IMR-90 (cell line): ENCODE measurements at regions not wholly inside any gene's neighbourhood (a gene's known extent, or its start where the extent isn't known, plus 50 kb on each side); places are given as distances from the start of the nearest gene placed in this dataset.

Experiments
- BHLHE40 ChIP-seq: fragments of 150-350 bp; IDR thresholded peaks from 2 replicates; pipeline ENCODE4 v1.6.1; 2016; ENCODE audit warnings: mild to moderate bottlenecking, low read depth, low read length
- CEBPB ChIP-seq: IDR thresholded peaks from 2 replicates; pipeline ENCODE4 v1.6.1; 2012; ENCODE audit warnings: low read depth, low read length, improper control_type of control experiment
- CTCF ChIP-seq: conservative IDR thresholded peaks from 2 replicates; pipeline ENCODE4 v1.5.1; 2012; ENCODE audit warnings: mild to moderate bottlenecking, low read depth, low read length, improper control_type of control experiment
- FOS ChIP-seq: fragments of 150-350 bp; IDR thresholded peaks from 2 replicates; pipeline ENCODE4 v1.6.1; 2016; ENCODE audit warnings: low read depth, low read length
- MAZ ChIP-seq: IDR thresholded peaks from 2 replicates; pipeline ENCODE4 v1.6.1; 2012; ENCODE audit warnings: low read depth, mild to moderate bottlenecking, low read length, improper control_type of control experiment, moderate library complexity, borderline replicate concordance
- MXI1 ChIP-seq: IDR thresholded peaks from 2 replicates; pipeline ENCODE4 v1.6.1; 2012; ENCODE audit warnings: low read depth, mild to moderate bottlenecking, low read length, moderate library complexity, borderline replicate concordance
- POLR2A ChIP-seq: IDR thresholded peaks from 2 replicates; pipeline ENCODE4 v1.6.1; 2012; ENCODE audit warnings: mild to moderate bottlenecking, low read depth, low read length
- RAD21 ChIP-seq: IDR thresholded peaks from 2 replicates; pipeline ENCODE4 v1.6.1; 2012; ENCODE audit warnings: low read length, improper control_type of control experiment
- RCOR1 ChIP-seq: IDR thresholded peaks from 2 replicates; pipeline ENCODE4 v1.6.1; 2012; ENCODE audit warnings: mild to moderate bottlenecking, low read length, improper control_type of control experiment; ENCODE audit not compliant: insufficient replicate concordance
- TF ChIP-seq, protein P1 (sequence below): fragments of 150-350 bp; IDR thresholded peaks from 2 replicates; pipeline ENCODE4 v1.6.1; 2017; ENCODE audit warnings: mild to moderate bottlenecking, antibody characterized with exemption, low read length, low read depth

- TF ChIP-seq, protein P1, sequence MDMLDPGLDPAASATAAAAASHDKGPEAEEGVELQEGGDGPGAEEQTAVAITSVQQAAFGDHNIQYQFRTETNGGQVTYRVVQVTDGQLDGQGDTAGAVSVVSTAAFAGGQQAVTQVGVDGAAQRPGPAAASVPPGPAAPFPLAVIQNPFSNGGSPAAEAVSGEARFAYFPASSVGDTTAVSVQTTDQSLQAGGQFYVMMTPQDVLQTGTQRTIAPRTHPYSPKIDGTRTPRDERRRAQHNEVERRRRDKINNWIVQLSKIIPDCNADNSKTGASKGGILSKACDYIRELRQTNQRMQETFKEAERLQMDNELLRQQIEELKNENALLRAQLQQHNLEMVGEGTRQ, result no peak
- no peak for TF ChIP-seq CTCF
- no peak for TF ChIP-seq FOS
- TF ChIP-seq RAD21, result no peak
- TF ChIP-seq CEBPB, result no peak
- no peak for TF ChIP-seq RCOR1
- no peak for TF ChIP-seq POLR2A
- no peak for TF ChIP-seq MXI1
- no peak for TF ChIP-seq MAZ
- no peak for TF ChIP-seq BHLHE40
Observed at GRCh38 chr1:30242168-30242567, 481.2 kb downstream of the MATN1 start.
